Stimulated activated CD4-positive, alpha-beta T cell treated with anti-CD3 and anti-CD28 coated beads, Interleukin-12 subunit alpha, Interleukin-12 subunit beta, amount 100 ng/mL, for 4 hours (primary cell): ENCODE measurements at regions not wholly inside any gene's neighbourhood (a gene's known extent, or its start where the extent isn't known, plus 50 kb on each side); places are given as distances from the start of the nearest gene placed in this dataset.

Experiments used
- DNase-seq: peaks from one replicate; pipeline ENCODE4 v3.0.0-alpha.2; 2020

DNA sequence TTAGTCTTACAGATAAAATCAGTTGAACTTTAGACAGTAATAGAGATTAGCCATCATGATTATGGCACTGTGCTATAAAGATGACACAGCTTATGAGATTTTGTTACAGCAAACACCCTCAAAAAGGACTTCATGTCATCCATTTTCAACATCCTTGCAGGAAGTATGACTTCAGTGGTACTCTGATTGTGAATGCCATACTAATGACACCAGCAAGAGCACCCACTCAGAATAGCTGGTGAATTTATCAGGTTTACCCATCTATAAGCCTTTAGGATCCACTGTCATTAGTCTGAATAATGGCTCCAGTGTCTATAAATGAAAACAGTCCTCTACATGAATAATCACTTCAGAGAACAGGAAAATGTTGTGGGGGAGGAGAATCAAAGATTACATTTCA lies 615.2 kb downstream of the RPS29 start:
- no peak for DNase-seq

DNA sequence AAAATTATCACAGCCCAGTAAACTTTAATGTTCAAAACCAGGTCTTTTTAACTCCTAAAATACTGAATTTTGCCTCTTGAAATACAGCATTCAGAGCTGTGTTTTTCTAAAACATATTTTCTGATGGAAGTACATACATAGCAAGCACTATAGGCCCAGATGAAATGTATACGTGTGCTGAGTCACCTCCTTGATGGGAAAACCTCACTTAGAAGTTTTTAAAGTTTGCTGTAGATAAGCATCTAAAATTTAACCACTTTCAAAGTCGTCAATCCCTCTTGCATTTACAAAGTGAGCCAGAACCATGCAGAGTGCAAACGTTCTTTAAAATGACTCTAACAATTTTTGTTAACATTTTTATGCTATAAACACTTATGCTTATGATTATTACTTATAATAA lies 618.8 kb downstream of the RPS29 start:
- no peak for DNase-seq

DNA sequence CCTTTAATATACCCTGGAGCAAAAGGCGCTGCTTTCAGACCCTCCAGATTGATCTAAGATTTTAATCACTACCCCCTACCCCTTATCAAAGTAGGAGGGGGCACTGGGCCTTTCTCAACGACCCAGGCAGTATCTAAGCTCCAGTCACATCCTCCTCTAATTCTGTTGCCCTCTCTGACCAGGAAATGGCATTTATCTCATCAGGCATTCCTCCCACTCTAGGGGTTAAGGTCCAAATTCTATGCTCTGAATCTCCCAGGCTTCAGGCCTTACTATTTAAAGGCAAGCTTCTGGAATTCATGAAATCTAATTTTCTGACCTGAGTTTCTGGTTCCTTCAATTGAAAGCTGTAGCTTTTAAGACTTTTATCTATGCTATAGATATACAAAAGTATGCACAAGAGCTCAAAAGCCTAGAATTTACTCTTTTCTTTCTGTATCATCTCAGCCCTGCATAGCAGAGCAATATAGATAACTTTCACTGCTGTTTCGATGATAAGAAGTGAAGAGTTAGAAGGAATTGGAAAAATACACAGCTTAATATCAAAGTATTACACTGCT lies 622.9 kb downstream of the RPS29 start:
- DNase-seq, result no peak

DNA sequence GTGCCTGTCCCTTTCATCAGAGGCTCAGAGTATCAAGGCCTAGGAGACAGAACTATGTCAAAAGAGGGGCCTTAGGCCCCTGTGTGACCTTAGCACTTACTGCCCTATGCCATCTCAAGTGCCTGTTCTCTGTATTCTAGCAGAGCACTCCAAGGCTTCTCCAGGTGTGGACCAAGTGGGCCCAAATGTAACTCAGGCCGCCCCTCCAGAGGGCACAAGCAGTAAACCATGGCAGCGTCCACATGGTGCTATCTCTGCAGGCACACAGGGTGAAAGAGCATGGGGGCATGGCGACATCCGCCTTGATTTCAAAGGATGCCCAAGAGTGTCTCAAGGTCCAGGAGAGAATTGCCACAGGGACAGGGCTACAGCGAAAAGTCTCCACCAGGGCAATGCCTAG lies 628.7 kb downstream of the RPS29 start:
- DNase-seq, result no peak

DNA sequence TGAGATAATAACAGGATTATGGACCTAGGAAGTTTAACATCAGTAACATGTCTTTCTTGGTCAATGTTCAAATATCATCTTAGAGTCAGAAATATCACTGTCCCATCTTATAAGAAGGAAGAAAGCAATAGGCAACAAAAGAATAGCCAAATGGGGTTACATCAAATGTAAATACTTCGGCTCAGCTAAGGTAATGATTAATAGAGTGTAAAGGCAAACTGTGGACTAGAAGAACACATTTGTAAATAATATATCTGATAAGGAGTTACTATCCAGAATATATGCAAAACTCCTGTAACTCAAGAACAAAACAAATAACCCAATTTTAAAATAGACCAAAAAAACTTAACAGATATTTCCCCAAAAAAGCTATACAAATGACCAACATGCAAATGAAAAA lies 630.3 kb downstream of the RPS29 start:
- DNase-seq, result no peak

DNA sequence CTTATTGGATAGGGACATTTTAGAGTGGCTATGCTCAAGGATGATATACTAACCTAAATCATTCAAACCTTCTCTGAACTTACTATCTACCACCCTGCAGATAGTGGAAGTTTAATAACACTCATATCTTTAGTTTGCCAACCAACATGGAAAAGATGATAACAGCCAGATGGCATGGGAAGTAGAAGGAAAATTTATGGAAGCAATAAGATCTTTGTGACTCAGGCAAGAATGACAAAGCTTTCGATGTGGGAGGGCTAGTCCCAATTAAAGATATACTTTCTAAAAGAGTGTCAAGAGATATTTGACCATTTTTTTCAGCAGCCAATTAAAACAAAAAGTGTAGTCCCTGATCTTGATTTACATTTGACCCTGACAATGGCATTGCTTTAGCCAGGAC lies 631.7 kb downstream of the RPS29 start:
- no peak for DNase-seq

DNA sequence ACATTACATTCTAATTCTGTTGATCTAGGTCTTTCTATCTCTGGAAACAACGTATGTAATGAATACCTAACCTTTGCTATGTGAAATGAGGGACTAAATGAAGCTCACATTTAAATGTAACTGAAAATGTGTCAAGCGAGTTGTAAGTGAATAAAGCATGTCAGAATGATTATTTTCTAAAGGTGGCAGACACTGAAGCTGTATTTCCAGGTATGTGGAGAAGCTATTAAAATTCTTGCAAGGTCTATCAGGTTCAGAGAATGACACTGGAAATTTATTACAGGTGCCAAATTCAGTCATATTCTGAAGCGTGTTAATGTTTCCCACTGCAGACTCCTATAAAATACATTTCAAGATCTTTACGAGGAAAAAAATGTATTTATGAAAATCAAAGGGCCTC lies 641.4 kb downstream of the RPS29 start:
- no peak for DNase-seq

DNA sequence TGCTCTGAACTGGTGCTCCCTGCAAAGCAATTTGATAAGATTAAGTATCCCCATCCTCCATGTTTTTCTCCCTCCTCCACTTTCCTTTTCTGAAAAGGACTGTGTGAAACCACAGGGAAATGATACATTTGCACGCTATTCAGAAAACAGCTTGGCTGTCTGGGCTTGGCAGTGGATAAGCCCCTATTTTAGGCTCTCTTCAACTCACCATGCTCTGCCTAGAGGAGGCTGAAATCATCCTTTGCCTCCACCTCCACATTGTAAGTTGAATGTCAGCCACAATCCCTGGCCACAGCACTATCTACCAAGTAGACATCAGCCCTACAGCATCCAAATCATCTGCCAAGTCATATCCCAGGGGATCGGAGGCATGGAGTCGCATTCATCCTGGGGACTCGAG lies 642.3 kb downstream of the RPS29 start:
- no peak for DNase-seq

DNA sequence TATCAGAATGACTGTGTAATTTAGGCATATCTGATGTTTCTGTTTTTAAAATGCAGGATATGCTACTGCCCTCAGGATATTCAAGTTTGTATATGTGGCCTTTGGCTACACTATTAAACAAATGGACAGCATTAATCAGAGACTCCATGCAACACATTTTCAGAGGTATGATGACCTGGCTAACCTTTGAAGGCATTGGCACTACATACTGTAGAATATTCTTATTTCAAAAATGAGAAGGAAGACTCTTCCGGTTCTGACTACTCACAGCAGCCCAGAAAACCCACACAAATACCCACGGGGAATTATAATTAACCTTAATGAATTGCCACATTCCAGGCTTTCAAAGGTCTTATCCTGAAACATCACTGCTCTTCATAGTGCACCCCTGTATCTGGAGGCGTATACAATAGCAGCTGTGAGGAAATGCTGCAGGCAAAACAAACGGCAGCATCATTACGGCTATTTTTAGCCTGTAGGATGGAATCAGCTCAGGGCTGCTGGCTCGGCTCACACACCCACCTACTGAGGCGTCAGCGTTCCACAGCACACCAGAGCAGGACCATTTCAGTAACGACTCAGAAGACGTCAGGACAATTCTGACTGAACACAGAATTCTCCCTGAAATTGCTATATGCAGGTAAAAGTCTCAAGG lies 648.5 kb downstream of the RPS29 start:
- DNase-seq, result no peak

DNA sequence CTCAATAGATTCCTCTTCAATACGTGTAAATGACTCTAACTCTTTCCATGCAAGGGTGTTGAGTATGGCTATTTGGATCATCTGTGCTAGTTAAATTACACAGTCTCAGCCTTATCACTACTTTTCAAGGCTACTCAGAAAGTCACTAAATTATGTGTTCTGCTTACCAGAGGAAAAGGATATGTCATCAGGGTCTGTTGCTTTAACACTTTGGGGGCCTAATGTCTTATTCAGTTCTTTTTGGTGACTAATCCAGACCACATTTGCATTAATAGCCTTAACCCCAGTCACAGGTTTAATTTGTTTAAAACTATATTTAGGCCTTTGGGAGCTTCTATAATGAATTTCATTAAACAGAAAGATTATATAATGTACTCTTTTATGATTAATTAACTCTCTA lies 649.3 kb downstream of the RPS29 start:
- no peak for DNase-seq

DNA sequence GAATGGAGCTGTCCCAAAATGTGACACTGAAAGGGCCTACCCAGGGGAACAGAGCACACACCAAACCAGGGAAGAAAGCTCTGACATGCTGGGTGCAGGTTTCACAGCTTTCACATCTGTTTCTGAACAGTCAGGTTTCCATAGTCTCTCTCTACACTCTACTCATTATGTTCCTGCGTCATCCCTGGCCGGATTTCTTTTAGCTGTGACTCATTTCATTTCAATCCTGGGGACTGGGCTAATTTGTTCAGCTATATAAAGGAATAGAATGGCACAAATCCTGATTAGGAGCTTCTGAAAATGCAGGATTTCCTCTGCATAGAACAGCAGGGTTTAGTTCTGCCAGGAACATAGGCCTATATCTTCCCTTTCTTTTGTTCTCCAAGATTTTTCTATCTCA lies 649.8 kb downstream of the RPS29 start:
- DNase-seq, result no peak

DNA sequence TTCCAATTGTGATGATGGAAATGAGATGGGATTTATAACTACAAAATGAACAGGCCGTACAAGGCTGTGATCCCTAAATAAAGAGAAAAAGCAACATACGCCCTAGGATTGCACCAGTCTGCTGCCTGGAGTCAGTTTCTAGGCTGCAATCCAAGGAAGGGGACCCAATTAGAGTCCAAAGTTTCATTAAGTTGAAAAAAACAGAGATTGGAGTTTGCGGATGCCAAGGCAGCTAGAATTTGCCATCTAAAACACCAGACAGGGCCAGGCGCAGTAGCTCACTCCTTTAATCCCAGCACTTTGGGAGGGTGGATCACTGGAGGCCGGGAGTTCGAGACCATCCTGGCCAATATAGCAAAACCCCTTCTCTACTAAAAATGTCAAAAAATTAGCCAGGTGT lies 661.0 kb downstream of the RPS29 start:
- DNase-seq, result no peak

DNA sequence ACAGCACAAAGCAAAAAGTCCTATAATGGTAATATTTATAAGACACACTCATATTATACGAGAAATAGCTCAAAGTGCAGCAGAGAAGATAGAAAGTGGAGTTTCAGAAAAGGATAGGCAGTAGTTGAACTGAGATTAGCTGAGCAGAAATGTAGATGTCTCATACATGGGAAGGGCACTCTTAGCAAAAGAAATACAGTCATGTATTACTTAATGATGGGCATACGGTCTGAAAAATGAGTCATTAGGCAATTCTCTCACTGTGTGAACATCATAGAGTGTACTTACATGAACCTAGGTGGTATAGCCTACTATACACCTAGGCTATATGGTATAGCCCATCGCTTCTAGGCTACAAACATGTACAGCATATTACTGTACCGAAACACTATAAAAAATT lies 671.3 kb downstream of the RPS29 start:
- no peak for DNase-seq

DNA sequence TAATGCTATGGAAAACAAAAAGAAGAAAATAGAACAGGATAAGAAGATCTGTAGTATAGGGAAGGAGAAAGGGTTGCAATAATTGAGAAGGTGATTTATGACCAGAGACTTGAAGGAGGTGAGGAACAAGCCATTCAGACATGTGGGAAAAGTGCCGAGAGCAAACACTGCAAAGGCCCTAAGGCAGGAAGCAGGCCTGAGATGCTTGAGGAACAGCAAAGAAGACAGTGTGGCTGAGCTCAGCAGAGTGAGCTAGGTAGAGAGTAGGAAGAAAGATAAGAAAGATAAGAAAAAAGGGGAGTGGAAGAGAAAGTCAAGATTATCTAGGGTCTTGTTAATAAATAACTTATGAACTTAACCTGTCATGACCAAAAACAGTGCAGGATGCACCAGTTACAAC lies 671.8 kb downstream of the RPS29 start:
- DNase-seq, result no peak

DNA sequence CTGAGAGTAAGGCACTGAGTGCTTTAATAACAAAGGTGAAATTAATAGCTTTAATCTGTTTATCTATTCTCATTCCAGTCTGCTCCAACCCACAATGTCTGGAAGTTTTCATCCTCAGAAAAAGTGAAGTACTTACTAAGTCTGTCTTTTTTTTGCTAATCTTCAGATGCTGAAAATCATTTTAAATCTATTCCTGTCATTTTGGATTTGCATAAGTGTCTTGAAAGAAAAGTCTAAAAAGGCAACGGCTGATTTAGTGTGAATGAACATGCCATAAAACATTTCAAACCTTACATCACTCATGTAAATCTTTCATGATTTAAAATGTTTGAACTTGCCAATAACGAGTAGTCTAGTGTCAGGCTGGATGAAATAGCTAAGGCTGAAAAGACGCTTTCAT lies 685.6 kb downstream of the RPS29 start:
- no peak for DNase-seq

DNA sequence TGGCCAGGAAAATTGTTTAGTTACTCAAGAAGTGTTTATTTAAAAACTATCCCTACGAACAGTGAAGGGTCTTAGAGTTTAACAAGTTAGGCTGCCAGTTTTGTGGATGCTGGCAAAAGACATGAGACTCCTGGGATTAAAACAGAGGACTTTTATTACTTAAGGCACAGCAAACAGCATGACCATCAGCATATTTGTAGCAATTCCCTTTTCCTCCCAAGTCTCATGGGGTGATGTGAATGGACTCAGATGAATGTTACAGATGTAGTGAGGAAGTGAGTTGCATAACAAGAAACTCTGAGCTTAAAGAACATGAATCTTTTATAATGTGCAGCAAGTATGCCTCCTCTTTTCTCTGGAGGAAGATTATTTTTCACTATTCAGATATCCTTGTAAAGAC lies 695.8 kb downstream of the RPS29 start:
- no peak for DNase-seq

DNA sequence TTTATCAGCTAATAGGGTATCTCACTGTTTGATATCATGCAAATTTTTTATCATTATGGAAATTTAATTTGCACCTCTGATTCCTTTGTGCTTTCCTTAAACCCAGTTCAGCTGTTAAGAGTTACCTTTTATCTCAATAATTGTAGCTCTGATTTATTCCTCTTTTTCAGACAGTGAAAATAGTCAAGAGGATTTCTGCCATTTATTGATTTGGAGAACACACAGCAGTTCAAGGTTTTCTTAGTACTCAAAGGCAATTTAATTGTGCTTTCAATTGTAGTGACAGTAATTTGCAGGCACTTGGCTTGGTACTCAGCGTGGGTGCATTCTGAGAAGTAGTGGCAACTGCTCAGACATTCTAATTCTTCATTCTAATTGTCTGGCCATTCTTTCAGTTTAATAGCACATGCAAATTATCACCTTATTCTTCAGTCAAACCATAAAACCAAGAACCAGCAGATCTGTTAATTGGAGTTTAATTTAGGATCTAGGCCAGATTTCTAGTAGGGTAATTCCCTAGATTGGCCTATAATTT lies 709.3 kb downstream of the RPS29 start:
- no peak for DNase-seq

DNA sequence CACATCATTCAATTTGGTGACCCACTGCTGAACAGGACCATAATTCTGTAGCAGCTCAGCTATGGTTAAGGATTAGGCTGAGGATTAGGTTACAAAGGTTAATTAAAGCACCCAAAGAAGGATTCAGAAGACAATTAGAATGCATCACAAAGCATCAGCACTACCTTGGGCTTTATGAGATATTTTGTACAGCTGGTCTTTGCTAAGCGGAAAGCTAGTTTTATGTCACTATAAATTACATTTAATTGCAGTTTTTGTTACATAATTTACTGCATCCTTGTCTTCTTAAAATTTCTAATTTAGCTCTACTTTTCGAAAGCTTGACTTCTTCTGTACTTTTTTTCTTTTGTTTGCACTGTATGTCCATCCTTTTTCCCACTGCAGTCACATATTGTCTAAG lies 711.5 kb downstream of the RPS29 start:
- DNase-seq, result no peak

DNA sequence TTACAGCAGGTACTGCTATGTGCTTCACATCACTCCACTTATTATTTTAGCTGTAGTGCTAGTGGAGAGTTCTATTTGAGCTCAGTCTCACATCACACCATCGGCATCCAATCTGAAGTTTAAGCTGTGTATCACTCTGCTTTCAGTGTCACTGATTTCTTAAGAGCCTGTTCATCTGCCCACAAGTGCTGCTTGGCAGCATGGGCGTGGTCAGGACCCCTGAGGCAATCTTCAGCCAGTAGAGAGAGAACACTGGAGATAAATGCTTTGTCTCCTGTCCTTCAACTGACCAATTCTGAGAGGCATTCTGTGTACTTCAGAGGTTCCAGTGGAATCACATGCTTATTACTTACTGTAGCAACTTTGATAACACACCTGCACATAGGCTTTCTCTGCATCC lies 728.8 kb downstream of the RPS29 start:
- no peak for DNase-seq

DNA sequence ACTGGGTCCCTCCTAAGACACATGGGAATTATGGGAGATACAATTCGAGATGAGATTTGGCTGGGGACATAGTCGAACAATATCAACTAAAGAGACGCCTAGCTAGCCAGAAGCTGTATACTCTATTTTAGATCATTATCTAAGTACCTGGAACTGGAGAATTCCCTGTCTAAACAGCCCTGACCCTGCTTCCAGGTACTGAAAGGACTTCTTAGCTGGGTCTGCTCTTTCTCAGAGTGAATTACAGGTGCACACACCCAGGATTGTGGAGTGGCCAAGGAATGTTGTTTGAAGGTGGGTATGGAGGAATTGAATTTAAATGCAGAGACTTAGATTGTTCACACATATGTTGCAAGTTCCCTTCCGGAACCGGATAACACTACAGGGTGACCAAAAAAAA lies 733.0 kb downstream of the RPS29 start:
- DNase-seq, result no peak

DNA sequence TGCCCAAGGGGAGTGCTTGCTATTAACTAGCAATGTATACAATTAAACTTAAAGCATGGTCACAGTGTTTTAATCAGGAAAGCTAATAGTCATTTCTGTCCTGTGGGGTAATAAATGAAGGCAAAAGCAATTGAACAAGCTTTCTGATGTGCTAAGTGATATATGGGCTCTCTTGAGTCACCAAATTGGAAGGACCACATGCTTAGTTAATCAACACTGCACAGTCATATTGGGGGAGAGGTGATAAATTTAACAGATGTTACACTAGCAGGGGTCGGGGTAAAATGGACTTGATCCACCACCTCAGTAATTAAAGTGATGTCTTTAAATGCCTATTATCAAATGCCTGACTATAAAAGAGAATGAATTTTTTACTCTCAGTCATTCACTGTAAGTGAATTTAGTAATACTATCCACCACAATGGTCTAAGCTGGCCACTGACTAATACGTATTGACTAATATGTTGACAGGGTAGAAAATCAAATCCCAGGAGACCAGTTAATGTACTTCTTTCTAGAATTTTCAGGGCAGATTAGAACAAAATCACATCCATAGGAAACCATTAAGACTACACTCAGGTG lies 736.3 kb downstream of the RPS29 start:
- no peak for DNase-seq

DNA sequence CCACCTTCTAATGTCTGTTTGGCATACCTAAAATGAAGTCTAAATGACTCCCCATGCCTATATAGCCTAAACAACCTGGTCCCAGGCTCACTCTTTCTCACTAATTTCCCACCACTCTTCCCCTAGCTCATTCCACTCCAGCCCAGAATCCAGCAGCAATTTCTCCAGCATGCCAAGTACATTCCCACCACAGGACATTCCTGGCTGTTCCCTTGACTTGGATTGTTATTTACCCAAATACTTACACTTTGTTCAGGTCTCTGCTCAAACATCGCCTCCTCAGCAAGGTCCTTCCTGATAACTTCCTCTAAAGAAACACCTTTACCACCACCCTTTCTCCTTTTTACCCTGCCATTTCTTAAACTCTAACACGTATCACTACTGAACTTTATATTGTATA lies 743.4 kb downstream of the RPS29 start:
- no peak for DNase-seq

DNA sequence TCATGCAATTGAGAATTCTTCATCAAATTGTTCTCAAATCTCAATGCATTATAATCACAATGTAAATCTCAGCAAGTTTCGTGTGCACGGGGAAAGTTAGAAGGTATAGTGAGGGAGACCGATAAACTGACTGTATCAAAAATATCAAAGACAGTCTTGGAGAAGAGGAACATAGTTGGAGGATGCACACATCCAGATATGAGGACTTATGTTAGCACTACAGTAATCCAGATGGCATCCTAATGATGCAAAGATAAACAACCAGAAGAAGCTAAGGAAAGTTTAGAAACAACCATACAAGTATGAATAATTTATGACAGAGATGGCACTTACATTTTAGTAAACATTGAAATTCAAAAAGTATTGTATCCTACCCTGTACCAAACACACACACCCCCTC lies 760.1 kb downstream of the RPS29 start:
- DNase-seq, result no peak

DNA sequence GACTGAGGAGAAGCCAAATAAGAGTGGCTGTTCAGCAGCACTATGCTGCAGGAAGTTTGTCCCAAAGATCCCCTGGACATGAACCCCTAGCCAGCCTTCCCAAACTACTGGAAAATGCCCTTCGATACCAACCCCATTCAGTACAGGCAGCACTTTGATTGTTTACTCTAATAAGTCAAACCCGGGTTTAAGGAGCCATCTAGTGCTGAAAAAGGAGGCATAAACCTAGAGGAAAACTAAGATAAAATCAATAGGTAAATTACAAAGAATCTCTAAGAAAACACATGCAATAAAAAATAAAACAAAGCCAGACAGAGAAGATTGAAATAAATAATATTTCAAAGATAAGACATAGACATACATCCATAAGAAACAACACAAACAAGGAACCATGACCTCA lies 771.6 kb downstream of the RPS29 start:
- DNase-seq, result no peak

DNA sequence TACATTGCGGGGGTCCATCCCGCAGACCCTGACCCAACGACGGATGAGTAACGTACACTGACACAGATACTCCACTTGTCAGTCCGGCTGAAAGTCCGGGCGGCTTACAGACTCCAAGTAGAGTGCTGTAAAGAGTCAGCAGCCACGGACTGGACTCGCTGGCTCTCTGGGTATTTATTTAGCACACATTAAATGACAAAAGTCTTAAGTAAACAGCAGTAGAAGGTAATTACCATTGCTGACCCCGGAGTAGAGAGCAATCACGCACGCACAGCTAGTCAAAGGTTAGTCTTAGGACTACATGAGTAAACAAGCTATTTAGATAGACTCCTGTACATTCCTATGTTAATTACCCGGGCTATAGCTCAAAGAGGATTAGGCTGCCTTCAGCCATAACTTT lies 780.9 kb downstream of the RPS29 start:
- no peak for DNase-seq
